HCT116 (cell line): ENCODE measurements at regions not wholly inside any gene's neighbourhood (a gene's known extent, or its start where the extent isn't known, plus 50 kb on each side); places are given as distances from the start of the nearest gene placed in this dataset.

Source experiments
- ATAC-seq: fragments of 200-7000 bp; cut with Tn5 transposase; 2 replicates; pipeline ENCODE4 v1.9.1; 2020; ENCODE audit warnings: mild to moderate bottlenecking, moderate library complexity
- BruUV-seq: library from RNA; stranded (reverse); fragments of 400-500 nt; replicated peaks from 2 replicates; lab custom pipeline; 2021; lab: Mats Ljungman, UMichigan
- CTCF ChIA-PET: fragments of 300-600 bp; sonication (Branson Sonifier 250); formaldehyde crosslinking; loops from one replicate; lab custom pipeline; 2021; ENCODE audit warnings: antibody characterized with exemption; lab: Charles Lee
- POLR2A ChIA-PET: fragments of 300-600, 350-600 bp; sonication (Branson Sonifier 250); formaldehyde crosslinking; loops from one replicate; lab custom pipeline; 2021; ENCODE audit warnings: antibody characterized with exemption; lab: Charles Lee
- RAD21 ChIA-PET, 2 experiments: fragments of 300-600 bp; sonication (Branson Sonifier 250); formaldehyde crosslinking; loops; one replicate each; lab custom pipeline; 2023; ENCODE audit warnings: low total read pairs in 2 of 2; ENCODE audit not compliant: uncharacterized antibody in 2 of 2, unreplicated experiment in 2 of 2, low non-redundant PET in 1 of 2; lab: Charles Lee
- DNase-seq: peaks from one replicate; pipeline ENCODE4 v3.0.0-alpha.2; 2010; ENCODE audit warnings: low read depth, low spot score
- H2AFZ ChIP-seq: fragments of 200-600 bp; shearing (Covaris generic), sonication (generic); 2 replicates; pipeline ENCODE4 v1.6.1; 2017; ENCODE audit warnings: low read depth, mixed run types, mixed read lengths, antibody characterized with exemption, low read length; ENCODE audit not compliant: poor library complexity, severe bottlenecking
- H3K27ac ChIP-seq: 2 replicates; pipeline ENCODE4 v1.5.1; 2012; ENCODE audit warnings: low read depth, low read length
- H3K27me3 ChIP-seq: fragments of 200-600 bp; sonication (generic); 2 replicates; pipeline ENCODE4 v1.6.1; 2016; ENCODE audit warnings: mixed run types, low read length, mixed read lengths; ENCODE audit not compliant: insufficient read depth
- H3K36me3 ChIP-seq, 2 experiments: fragments of 200-500 bp in 1 of 2; fragments of 200-600 bp in 1 of 2; sonication (Bioruptor generic) in 1 of 2; sonication (generic) in 1 of 2; 2 replicates each; pipeline versions ENCODE4 v1.5.1 to v1.6.1; 2014 to 2016; ENCODE audit warnings: low read length in 2 of 2, inconsistent platforms in 1 of 2, mixed read lengths in 1 of 2, mixed run types in 1 of 2; ENCODE audit not compliant: insufficient read depth in 2 of 2, control insufficient read depth in 1 of 2
- H3K4me1 ChIP-seq, 2 experiments: fragments of 200-600 bp in 1 of 2; sonication (generic) in 1 of 2; 2 replicates each; pipeline versions ENCODE4 v1.5.1 to v1.6.1; 2012 to 2017; ENCODE audit warnings: low read length in 2 of 2, inconsistent platforms in 1 of 2, mild to moderate bottlenecking in 1 of 2, mixed read lengths in 1 of 2, mixed run types in 1 of 2, moderate library complexity in 1 of 2; ENCODE audit not compliant: insufficient read depth in 2 of 2, control insufficient read depth in 1 of 2
- H3K4me2 ChIP-seq: fragments of 200-600 bp; sonication (generic); 2 replicates; pipeline ENCODE4 v1.6.1; 2017; ENCODE audit warnings: mixed run types, low read length, mixed read lengths
- H3K4me3 ChIP-seq, 2 experiments: fragments of 200-600 bp in 1 of 2; sonication (generic) in 1 of 2; replicated peaks in 1 of 2; 2 replicates each; pipeline ENCODE4 v1.5.1; 2011 to 2016; ENCODE audit warnings: low read length in 2 of 2, control low read depth in 1 of 2, low read depth in 1 of 2, mild to moderate bottlenecking in 1 of 2, mixed read lengths in 1 of 2, mixed run types in 1 of 2
- H3K79me2 ChIP-seq: fragments of 200-600 bp; sonication (generic); 2 replicates; pipeline ENCODE4 v1.6.1; 2017; ENCODE audit warnings: mild to moderate bottlenecking, mixed run types, low read length, moderate library complexity, mixed read lengths; ENCODE audit not compliant: insufficient read depth
- H3K9ac ChIP-seq: fragments of 200-600 bp; sonication (generic); 2 replicates; pipeline ENCODE4 v1.6.1; 2016; ENCODE audit warnings: low read length, mixed read lengths
- H3K9me2 ChIP-seq: fragments of 200-600 bp; sonication (generic), shearing (Covaris generic); 2 replicates; pipeline ENCODE4 v1.6.1; 2017; ENCODE audit warnings: mixed run types, mild to moderate bottlenecking, moderate library complexity; ENCODE audit not compliant: insufficient read depth
- H3K9me3 ChIP-seq, 2 experiments: fragments of 200-500 bp in 1 of 2; fragments of 200-600 bp in 1 of 2; sonication (Bioruptor generic) in 1 of 2; sonication (generic) in 1 of 2; 2 replicates each; pipeline ENCODE4 v1.6.1; 2014 to 2017; ENCODE audit warnings: low read length in 2 of 2, mixed read lengths in 2 of 2, inconsistent platforms in 1 of 2, low read depth in 1 of 2, mild to moderate bottlenecking in 1 of 2, mixed run types in 1 of 2, moderate library complexity in 1 of 2; ENCODE audit not compliant: control insufficient read depth in 1 of 2, insufficient read depth in 1 of 2
- H4K20me1 ChIP-seq: fragments of 200-600 bp; sonication (generic), shearing (Covaris generic); 2 replicates; pipeline ENCODE4 v1.6.1; 2017; ENCODE audit warnings: mixed run types, mild to moderate bottlenecking, moderate library complexity; ENCODE audit not compliant: insufficient read depth
- EZH2phosphoT487 ChIP-seq: fragments of 200-600 bp; IDR thresholded peaks from 2 replicates; pipeline ENCODE4 v1.6.1; 2018; ENCODE audit warnings: antibody characterized with exemption, borderline replicate concordance
- FOSL1 ChIP-seq: IDR thresholded peaks from 2 replicates; pipeline ENCODE4 v1.6.1; 2012; ENCODE audit warnings: low read depth
- JUND ChIP-seq: IDR thresholded peaks from 2 replicates; pipeline ENCODE4 v1.6.1; 2012
- MAX ChIP-seq: IDR thresholded peaks from 2 replicates; pipeline ENCODE4 v1.6.1; 2012
- POLR2A ChIP-seq: IDR thresholded peaks from 2 replicates; pipeline ENCODE4 v1.7.0; 2011; ENCODE audit warnings: borderline replicate concordance; ENCODE audit not compliant: insufficient read depth, insufficient read length; ENCODE audit errors: extremely low read depth
- POLR2AphosphoS5 ChIP-seq: IDR thresholded peaks from 2 replicates; pipeline ENCODE4 v1.6.1; 2011; ENCODE audit warnings: mild to moderate bottlenecking, low read depth, low read length, moderate library complexity
- RAD21 ChIP-seq: IDR thresholded peaks from 2 replicates; pipeline ENCODE4 v1.6.1; 2012; ENCODE audit warnings: low read depth, mild to moderate bottlenecking
- REST ChIP-seq: IDR thresholded peaks from 2 replicates; pipeline ENCODE4 v1.6.1; 2012; ENCODE audit warnings: low read depth
- SIN3A ChIP-seq: IDR thresholded peaks from 2 replicates; pipeline ENCODE4 v1.6.1; 2012; ENCODE audit warnings: low read depth
- SP1 ChIP-seq: IDR thresholded peaks from 2 replicates; pipeline ENCODE4 v1.6.1; 2012; ENCODE audit warnings: low read depth
- SRF ChIP-seq: IDR thresholded peaks from 2 replicates; pipeline ENCODE4 v1.6.1; 2012; ENCODE audit warnings: low read depth
- YY1 ChIP-seq: IDR thresholded peaks from 2 replicates; pipeline ENCODE4 v1.6.1; 2011; ENCODE audit warnings: low read length, low read depth, moderate library complexity, mild to moderate bottlenecking; ENCODE audit not compliant: insufficient replicate concordance; ENCODE audit errors: extremely low read depth
- intact Hi-C: fragments of 100-400 bp; cut with micrococcal nuclease; formaldehyde crosslinking; loops from 2 replicates; pipeline ENCODE4 v1.10.0; 2022
- TF ChIP-seq, protein P1 (sequence below): IDR thresholded peaks from 2 replicates; pipeline ENCODE4 v1.6.1; 2011; ENCODE audit warnings: mild to moderate bottlenecking, low read length, moderate library complexity; ENCODE audit not compliant: insufficient replicate concordance; ENCODE audit errors: extremely low read depth

GRCh38 chr17:13429201-13429600, 172.5 kb downstream of the HS3ST3A1 start:
- POLR2A ChIA-PET: no interaction called here
- Histone ChIP-seq H3K9me3 (no peaks in the 10 kb centered on the region), H3K36me3 (no peaks in the 10 kb centered on the region), H3K27me3 (no peaks in the 10 kb centered on the region), H3K9me2 (no peaks in the 10 kb centered on the region), H3K27ac (no peak overlapping the region), H3K4me2 (no peak overlapping the region), H3K4me1 (no peaks in the 10 kb centered on the region), H3K9ac (no peak overlapping the region), H3K79me2 (no peaks in the 10 kb centered on the region), H4K20me1 (no peaks in the 10 kb centered on the region), H3K4me3 (no peak overlapping the region), H2AFZ (no peak overlapping the region)
- ATAC-seq (no peak), DNase-seq (no peak)
- CTCF ChIA-PET: no interaction called here
- TF ChIP-seq YY1: no peak
- no peak for TF ChIP-seq SRF
- TF ChIP-seq SIN3A: no peak
- no peak for TF ChIP-seq POLR2AphosphoS5
- TF ChIP-seq RAD21: no peak
- TF ChIP-seq MAX: no peak
- no peak for TF ChIP-seq EZH2phosphoT487
- TF ChIP-seq POLR2A: no peak
- TF ChIP-seq, protein P1, sequence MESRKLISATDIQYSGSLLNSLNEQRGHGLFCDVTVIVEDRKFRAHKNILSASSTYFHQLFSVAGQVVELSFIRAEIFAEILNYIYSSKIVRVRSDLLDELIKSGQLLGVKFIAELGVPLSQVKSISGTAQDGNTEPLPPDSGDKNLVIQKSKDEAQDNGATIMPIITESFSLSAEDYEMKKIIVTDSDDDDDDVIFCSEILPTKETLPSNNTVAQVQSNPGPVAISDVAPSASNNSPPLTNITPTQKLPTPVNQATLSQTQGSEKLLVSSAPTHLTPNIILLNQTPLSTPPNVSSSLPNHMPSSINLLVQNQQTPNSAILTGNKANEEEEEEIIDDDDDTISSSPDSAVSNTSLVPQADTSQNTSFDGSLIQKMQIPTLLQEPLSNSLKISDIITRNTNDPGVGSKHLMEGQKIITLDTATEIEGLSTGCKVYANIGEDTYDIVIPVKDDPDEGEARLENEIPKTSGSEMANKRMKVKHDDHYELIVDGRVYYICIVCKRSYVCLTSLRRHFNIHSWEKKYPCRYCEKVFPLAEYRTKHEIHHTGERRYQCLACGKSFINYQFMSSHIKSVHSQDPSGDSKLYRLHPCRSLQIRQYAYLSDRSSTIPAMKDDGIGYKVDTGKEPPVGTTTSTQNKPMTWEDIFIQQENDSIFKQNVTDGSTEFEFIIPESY: no peak
- no TSS peak for BruUV-seq
- intact Hi-C loops: no loop called here
- RAD21 ChIA-PET: no interaction called here

GRCh38 chr17:13428611-13429042, 173.1 kb downstream of the HS3ST3A1 start:
- Histone ChIP-seq H3K4me3 (no peak overlapping the region), H3K4me2 (no peak overlapping the region), H3K9me2 (no peaks in the 10 kb centered on the region), H3K27ac (no peak overlapping the region), H3K4me1 (no peaks in the 10 kb centered on the region), H3K79me2 (no peaks in the 10 kb centered on the region), H2AFZ (no peak overlapping the region), H3K9me3 (no peaks in the 10 kb centered on the region), H4K20me1 (no peaks in the 10 kb centered on the region), H3K9ac (no peak overlapping the region), H3K27me3 (no peaks in the 10 kb centered on the region), H3K36me3 (no peaks in the 10 kb centered on the region)
- ATAC-seq: no peak
- DNase-seq: no peak
- no TSS peak for BruUV-seq
- intact Hi-C loops: no loop called here
- ChIA-PET RAD21 (no interaction called here), CTCF (no interaction called here), POLR2A (no interaction called here)
- TF ChIP-seq RAD21 (no peak), POLR2A (no peak), FOSL1 (no peak), REST (no peak), MAX (no peak), SP1 (no peak), JUND (no peak)
